GM23338 (cell line): ENCODE measurements at regions not wholly inside any gene's neighbourhood (a gene's known extent, or its start where the extent isn't known, plus 50 kb on each side); places are given as distances from the start of the nearest gene placed in this dataset.

ENCODE experiments used
- ATAC-seq: fragments of 200-7000 bp; cut with Tn5 transposase; 3 replicates; pipeline ENCODE4 v1.9.1; 2020
- DNase-seq: peaks from one replicate; pipeline ENCODE4 v3.0.0-alpha.2; 2015; ENCODE audit warnings: low spot score
- H2AFZ ChIP-seq: fragments of 200-600 bp; sonication (generic); 2 replicates; pipeline ENCODE4 v1.8.0; 2016; ENCODE audit warnings: antibody characterized with exemption, mild to moderate bottlenecking, moderate library complexity
- H3F3A ChIP-seq: fragments of 200-600 bp; sonication (generic); replicated peaks from 2 replicates; pipeline ENCODE4 v1.8.0; 2017; ENCODE audit warnings: antibody characterized with exemption, mixed run types, low read depth
- H3K27ac ChIP-seq: fragments of 200-600 bp; sonication (generic); 2 replicates; pipeline ENCODE4 v1.6.1; 2016; ENCODE audit warnings: low read depth
- H3K27me3 ChIP-seq: fragments of 200-600 bp; sonication (generic); 2 replicates; pipeline ENCODE4 v1.8.0; 2016; ENCODE audit warnings: mild to moderate bottlenecking, mixed run types, moderate library complexity; ENCODE audit not compliant: insufficient read depth
- H3K36me3 ChIP-seq: fragments of 200-600 bp; sonication (generic); 2 replicates; pipeline ENCODE4 v1.8.0; 2016; ENCODE audit warnings: mild to moderate bottlenecking; ENCODE audit not compliant: insufficient read depth
- H3K4me1 ChIP-seq: fragments of 200-600 bp; sonication (generic); 2 replicates; pipeline ENCODE4 v1.8.0; 2016; ENCODE audit warnings: mild to moderate bottlenecking, moderate library complexity; ENCODE audit not compliant: insufficient read depth
- H3K4me2 ChIP-seq: fragments of 200-600 bp; sonication (generic); 2 replicates; pipeline ENCODE4 v1.7.1; 2017; ENCODE audit warnings: mixed run types
- H3K4me3 ChIP-seq: fragments of 200-600 bp; sonication (generic); 2 replicates; pipeline ENCODE4 v1.6.1; 2016; ENCODE audit warnings: mixed run types
- H3K79me2 ChIP-seq: fragments of 200-600 bp; sonication (generic); replicated peaks from 2 replicates; pipeline ENCODE4 v1.8.0; 2017; ENCODE audit warnings: mild to moderate bottlenecking; ENCODE audit not compliant: insufficient read depth
- H3K9me2 ChIP-seq: fragments of 200-600 bp; sonication (generic); 2 replicates; pipeline ENCODE4 v1.8.0; 2017; ENCODE audit not compliant: insufficient read depth
- H4K20me1 ChIP-seq: fragments of 200-600 bp; sonication (generic); replicated peaks from 2 replicates; pipeline ENCODE4 v1.8.0; 2017; ENCODE audit warnings: mild to moderate bottlenecking; ENCODE audit not compliant: insufficient read depth
- H3K27ac Mint-ChIP-seq: 2 replicates; pipeline ENCODE4 v1.8.0; 2020; ENCODE audit warnings: inconsistent platforms, mild to moderate bottlenecking, moderate library complexity, mixed read lengths
- H3K27me3 Mint-ChIP-seq: 3 replicates; pipeline ENCODE4 v1.8.0; 2022; ENCODE audit warnings: low read depth, mild to moderate bottlenecking, moderate library complexity, mixed read lengths, inconsistent platforms; ENCODE audit not compliant: insufficient read depth, poor library complexity
- H3K36me3 Mint-ChIP-seq: 3 replicates; pipeline ENCODE4 v1.8.0; 2021; ENCODE audit warnings: low read depth, mild to moderate bottlenecking, inconsistent platforms, moderate library complexity, mixed read lengths
- H3K4me1 Mint-ChIP-seq: 3 replicates; pipeline ENCODE4 v1.8.0; 2020; ENCODE audit warnings: mild to moderate bottlenecking, inconsistent platforms, mixed read lengths
- H3K4me3 Mint-ChIP-seq: 3 replicates; pipeline ENCODE4 v1.8.0; 2021; ENCODE audit warnings: moderate library complexity, mild to moderate bottlenecking, inconsistent platforms, mixed read lengths
- H3K9me3 Mint-ChIP-seq: 3 replicates; pipeline ENCODE4 v1.8.0; 2020; ENCODE audit warnings: moderate library complexity, mild to moderate bottlenecking, inconsistent platforms, mixed read lengths
- CREB1 ChIP-seq: fragments of 250-450 bp; sonication (Bioruptor Pico); IDR thresholded peaks from 2 replicates; pipeline ENCODE4 v1.5.0; 2020; ENCODE audit warnings: low read depth, mild to moderate bottlenecking, moderate library complexity
- EZH2 ChIP-seq: fragments of 200-600 bp; sonication (generic); IDR thresholded peaks from one replicate; pipeline ENCODE4 v1.8.0; 2017; ENCODE audit warnings: antibody characterized with exemption, mild to moderate bottlenecking, low read depth; ENCODE audit not compliant: unreplicated experiment
- EZH2phosphoT487 ChIP-seq: fragments of 200-600 bp; sonication (generic); IDR thresholded peaks from one replicate; pipeline ENCODE4 v1.8.1; 2018; ENCODE audit warnings: antibody characterized with exemption; ENCODE audit not compliant: unreplicated experiment
- JUNB ChIP-seq: IDR thresholded peaks from one replicate; pipeline ENCODE4 v1.6.1; 2016; ENCODE audit warnings: antibody characterized with exemption; ENCODE audit not compliant: unreplicated experiment
- NANOG ChIP-seq: IDR thresholded peaks from 2 replicates; pipeline ENCODE4 v1.6.1; 2016; ENCODE audit warnings: antibody characterized with exemption, borderline replicate concordance
- POLR2AphosphoS5 ChIP-seq: IDR thresholded peaks from 2 replicates; pipeline ENCODE4 v1.6.1; 2016; ENCODE audit warnings: antibody characterized with exemption, low read depth
- STAT1 ChIP-seq: IDR thresholded peaks from one replicate; pipeline ENCODE4 v1.6.1; 2016; ENCODE audit warnings: antibody characterized with exemption; ENCODE audit not compliant: unreplicated experiment
- ZNF114 ChIP-seq: fragments of 250-450 bp; sonication (Bioruptor Pico); IDR thresholded peaks from 2 replicates; pipeline ENCODE4 v1.5.0; 2020; ENCODE audit warnings: mild to moderate bottlenecking, moderate library complexity
- ZNF331 ChIP-seq: fragments of 250-450 bp; sonication (Bioruptor Pico); IDR thresholded peaks from 2 replicates; pipeline ENCODE4 v1.5.0; 2020; ENCODE audit warnings: low read depth, mild to moderate bottlenecking, moderate library complexity
- TF ChIP-seq, protein P1 (sequence below): fragments of 250-450 bp; sonication (Bioruptor Pico); IDR thresholded peaks from 2 replicates; pipeline ENCODE4 v1.5.0; 2020; ENCODE audit warnings: mild to moderate bottlenecking, moderate library complexity
- TF ChIP-seq, protein P2 (sequence below): IDR thresholded peaks from one replicate; pipeline ENCODE4 v1.6.1; 2018; ENCODE audit warnings: antibody characterized with exemption; ENCODE audit not compliant: unreplicated experiment
- TF ChIP-seq, protein P3 (sequence below), 2 experiments: fragments of 200-600 bp in 1 of 2; sonication (generic) in 1 of 2; conservative IDR thresholded peaks; 2 replicates each; pipeline versions ENCODE4 v1.5.1 to v1.6.1; 2016 to 2017; ENCODE audit warnings: antibody characterized with exemption in 2 of 2, low read depth in 2 of 2, mild to moderate bottlenecking in 2 of 2, moderate library complexity in 1 of 2
- TF ChIP-seq, protein P4 (sequence below): IDR thresholded peaks from 2 replicates; pipeline ENCODE4 v1.6.1; 2016; ENCODE audit warnings: antibody characterized with exemption

DNA sequence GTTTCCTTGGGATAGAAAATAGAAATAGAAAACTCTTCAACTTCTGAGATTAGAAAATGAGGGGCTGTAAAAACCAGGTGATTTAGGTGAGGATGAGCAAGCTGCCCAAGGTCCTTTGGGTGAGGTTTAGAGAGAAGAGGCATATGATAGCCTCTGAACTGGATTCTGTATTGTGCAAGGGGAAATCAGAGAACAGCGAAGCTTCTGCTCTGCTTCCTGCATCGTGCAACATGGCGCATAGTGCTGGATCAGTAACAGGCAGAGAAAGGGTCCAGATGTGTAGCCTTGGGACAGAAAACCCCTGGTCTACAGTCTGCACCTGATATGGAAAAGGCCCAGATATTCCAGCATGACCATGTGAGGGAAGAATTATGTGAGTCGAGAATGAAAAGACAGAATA lies 121.7 kb downstream of the MBL2 start:
- Histone ChIP-seq H4K20me1 (no peaks in the 10 kb centered on the region), H3K27me3 (no peaks in the 10 kb centered on the region), H3K36me3 (no peaks in the 10 kb centered on the region), H2AFZ (peak overlapping the region; percentile 84), H3K9me2 (no peaks in the 10 kb centered on the region), H3K27ac (no peak overlapping the region), H3K4me3 (no peak overlapping the region), H3F3A (no peaks in the 10 kb centered on the region), H3K4me1 (no peaks in the 10 kb centered on the region), H3K79me2 (no peaks in the 10 kb centered on the region), H3K4me2 (no peak overlapping the region)
- H3K27ac Mint-ChIP-seq = no peak overlapping the region
- TF ChIP-seq, protein P1, sequence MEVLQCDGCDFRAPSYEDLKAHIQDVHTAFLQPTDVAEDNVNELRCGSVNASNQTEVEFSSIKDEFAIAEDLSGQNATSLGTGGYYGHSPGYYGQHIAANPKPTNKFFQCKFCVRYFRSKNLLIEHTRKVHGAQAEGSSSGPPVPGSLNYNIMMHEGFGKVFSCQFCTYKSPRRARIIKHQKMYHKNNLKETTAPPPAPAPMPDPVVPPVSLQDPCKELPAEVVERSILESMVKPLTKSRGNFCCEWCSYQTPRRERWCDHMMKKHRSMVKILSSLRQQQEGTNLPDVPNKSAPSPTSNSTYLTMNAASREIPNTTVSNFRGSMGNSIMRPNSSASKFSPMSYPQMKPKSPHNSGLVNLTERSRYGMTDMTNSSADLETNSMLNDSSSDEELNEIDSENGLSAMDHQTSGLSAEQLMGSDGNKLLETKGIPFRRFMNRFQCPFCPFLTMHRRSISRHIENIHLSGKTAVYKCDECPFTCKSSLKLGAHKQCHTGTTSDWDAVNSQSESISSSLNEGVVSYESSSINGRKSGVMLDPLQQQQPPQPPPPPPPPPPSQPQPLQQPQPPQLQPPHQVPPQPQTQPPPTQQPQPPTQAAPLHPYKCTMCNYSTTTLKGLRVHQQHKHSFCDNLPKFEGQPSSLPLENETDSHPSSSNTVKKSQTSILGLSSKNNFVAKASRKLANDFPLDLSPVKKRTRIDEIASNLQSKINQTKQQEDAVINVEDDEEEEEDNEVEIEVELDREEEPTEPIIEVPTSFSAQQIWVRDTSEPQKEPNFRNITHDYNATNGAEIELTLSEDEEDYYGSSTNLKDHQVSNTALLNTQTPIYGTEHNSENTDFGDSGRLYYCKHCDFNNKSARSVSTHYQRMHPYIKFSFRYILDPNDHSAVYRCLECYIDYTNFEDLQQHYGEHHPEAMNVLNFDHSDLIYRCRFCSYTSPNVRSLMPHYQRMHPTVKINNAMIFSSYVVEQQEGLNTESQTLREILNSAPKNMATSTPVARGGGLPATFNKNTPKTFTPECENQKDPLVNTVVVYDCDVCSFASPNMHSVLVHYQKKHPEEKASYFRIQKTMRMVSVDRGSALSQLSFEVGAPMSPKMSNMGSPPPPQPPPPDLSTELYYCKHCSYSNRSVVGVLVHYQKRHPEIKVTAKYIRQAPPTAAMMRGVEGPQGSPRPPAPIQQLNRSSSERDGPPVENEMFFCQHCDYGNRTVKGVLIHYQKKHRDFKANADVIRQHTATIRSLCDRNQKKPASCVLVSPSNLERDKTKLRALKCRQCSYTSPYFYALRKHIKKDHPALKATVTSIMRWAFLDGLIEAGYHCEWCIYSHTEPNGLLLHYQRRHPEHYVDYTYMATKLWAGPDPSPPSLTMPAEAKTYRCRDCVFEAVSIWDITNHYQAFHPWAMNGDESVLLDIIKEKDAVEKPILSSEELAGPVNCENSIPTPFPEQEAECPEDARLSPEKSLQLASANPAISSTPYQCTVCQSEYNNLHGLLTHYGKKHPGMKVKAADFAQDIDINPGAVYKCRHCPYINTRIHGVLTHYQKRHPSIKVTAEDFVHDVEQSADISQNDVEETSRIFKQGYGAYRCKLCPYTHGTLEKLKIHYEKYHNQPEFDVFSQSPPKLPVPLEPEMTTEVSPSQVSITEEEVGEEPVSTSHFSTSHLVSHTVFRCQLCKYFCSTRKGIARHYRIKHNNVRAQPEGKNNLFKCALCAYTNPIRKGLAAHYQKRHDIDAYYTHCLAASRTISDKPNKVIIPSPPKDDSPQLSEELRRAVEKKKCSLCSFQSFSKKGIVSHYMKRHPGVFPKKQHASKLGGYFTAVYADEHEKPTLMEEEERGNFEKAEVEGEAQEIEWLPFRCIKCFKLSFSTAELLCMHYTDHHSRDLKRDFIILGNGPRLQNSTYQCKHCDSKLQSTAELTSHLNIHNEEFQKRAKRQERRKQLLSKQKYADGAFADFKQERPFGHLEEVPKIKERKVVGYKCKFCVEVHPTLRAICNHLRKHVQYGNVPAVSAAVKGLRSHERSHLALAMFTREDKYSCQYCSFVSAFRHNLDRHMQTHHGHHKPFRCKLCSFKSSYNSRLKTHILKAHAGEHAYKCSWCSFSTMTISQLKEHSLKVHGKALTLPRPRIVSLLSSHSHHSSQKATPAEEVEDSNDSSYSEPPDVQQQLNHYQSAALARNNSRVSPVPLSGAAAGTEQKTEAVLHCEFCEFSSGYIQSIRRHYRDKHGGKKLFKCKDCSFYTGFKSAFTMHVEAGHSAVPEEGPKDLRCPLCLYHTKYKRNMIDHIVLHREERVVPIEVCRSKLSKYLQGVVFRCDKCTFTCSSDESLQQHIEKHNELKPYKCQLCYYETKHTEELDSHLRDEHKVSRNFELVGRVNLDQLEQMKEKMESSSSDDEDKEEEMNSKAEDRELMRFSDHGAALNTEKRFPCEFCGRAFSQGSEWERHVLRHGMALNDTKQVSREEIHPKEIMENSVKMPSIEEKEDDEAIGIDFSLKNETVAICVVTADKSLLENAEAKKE (CRISPR knock-in tag) = no peak
- TF ChIP-seq POLR2AphosphoS5 = no peak
- TF ChIP-seq, protein P2, sequence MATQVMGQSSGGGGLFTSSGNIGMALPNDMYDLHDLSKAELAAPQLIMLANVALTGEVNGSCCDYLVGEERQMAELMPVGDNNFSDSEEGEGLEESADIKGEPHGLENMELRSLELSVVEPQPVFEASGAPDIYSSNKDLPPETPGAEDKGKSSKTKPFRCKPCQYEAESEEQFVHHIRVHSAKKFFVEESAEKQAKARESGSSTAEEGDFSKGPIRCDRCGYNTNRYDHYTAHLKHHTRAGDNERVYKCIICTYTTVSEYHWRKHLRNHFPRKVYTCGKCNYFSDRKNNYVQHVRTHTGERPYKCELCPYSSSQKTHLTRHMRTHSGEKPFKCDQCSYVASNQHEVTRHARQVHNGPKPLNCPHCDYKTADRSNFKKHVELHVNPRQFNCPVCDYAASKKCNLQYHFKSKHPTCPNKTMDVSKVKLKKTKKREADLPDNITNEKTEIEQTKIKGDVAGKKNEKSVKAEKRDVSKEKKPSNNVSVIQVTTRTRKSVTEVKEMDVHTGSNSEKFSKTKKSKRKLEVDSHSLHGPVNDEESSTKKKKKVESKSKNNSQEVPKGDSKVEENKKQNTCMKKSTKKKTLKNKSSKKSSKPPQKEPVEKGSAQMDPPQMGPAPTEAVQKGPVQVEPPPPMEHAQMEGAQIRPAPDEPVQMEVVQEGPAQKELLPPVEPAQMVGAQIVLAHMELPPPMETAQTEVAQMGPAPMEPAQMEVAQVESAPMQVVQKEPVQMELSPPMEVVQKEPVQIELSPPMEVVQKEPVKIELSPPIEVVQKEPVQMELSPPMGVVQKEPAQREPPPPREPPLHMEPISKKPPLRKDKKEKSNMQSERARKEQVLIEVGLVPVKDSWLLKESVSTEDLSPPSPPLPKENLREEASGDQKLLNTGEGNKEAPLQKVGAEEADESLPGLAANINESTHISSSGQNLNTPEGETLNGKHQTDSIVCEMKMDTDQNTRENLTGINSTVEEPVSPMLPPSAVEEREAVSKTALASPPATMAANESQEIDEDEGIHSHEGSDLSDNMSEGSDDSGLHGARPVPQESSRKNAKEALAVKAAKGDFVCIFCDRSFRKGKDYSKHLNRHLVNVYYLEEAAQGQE = no peak
- TF ChIP-seq EZH2phosphoT487 = no peak
- TF ChIP-seq JUNB = no peak
- TF ChIP-seq ZNF331 = no peak
- no peak for TF ChIP-seq NANOG
- TF ChIP-seq EZH2 = no peak
- no peak for TF ChIP-seq STAT1
- TF ChIP-seq, protein P3, sequence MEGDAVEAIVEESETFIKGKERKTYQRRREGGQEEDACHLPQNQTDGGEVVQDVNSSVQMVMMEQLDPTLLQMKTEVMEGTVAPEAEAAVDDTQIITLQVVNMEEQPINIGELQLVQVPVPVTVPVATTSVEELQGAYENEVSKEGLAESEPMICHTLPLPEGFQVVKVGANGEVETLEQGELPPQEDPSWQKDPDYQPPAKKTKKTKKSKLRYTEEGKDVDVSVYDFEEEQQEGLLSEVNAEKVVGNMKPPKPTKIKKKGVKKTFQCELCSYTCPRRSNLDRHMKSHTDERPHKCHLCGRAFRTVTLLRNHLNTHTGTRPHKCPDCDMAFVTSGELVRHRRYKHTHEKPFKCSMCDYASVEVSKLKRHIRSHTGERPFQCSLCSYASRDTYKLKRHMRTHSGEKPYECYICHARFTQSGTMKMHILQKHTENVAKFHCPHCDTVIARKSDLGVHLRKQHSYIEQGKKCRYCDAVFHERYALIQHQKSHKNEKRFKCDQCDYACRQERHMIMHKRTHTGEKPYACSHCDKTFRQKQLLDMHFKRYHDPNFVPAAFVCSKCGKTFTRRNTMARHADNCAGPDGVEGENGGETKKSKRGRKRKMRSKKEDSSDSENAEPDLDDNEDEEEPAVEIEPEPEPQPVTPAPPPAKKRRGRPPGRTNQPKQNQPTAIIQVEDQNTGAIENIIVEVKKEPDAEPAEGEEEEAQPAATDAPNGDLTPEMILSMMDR (conservative IDR thresholded peaks at IDR 0.05; ENCODE audit: low read depth in 2 of 2) = no peak
- TF ChIP-seq ZNF114 = no peak
- TF ChIP-seq, protein P4, sequence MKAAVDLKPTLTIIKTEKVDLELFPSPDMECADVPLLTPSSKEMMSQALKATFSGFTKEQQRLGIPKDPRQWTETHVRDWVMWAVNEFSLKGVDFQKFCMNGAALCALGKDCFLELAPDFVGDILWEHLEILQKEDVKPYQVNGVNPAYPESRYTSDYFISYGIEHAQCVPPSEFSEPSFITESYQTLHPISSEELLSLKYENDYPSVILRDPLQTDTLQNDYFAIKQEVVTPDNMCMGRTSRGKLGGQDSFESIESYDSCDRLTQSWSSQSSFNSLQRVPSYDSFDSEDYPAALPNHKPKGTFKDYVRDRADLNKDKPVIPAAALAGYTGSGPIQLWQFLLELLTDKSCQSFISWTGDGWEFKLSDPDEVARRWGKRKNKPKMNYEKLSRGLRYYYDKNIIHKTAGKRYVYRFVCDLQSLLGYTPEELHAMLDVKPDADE = no peak
- TF ChIP-seq CREB1 = no peak
- DNase-seq = no peak
- H3K9me3 Mint-ChIP-seq = no peaks in the 10 kb centered on the region
- H3K36me3 Mint-ChIP-seq = no peaks in the 10 kb centered on the region
- ATAC-seq = no peak
- H3K4me1 Mint-ChIP-seq = no peaks in the 10 kb centered on the region
- H3K27me3 Mint-ChIP-seq = no peaks in the 10 kb centered on the region
- H3K4me3 Mint-ChIP-seq = no peak overlapping the region
